ENCODE measurements at regions not wholly inside any gene's neighbourhood (a gene's known extent, or its start where the extent isn't known, plus 50 kb on each side); places are given as distances from the start of the nearest gene placed in this dataset.

GRCh38 chr1:63087966-63088365 lies 234.4 kb upstream of the FOXD3 start:
- H3K36me3 ChIP-seq (ENCODE audit: insufficient read depth, low read length, poor library complexity, severe bottlenecking): no peaks in the 10 kb centered on the region
- peaks cover 8% of the 10 kb centered on the region for H3K4me1 ChIP-seq (ENCODE audit: insufficient read depth, low read length, poor library complexity, severe bottlenecking)
- no peaks in the 10 kb centered on the region for H3K9me3 ChIP-seq (ENCODE audit: low read depth, low read length, poor library complexity, severe bottlenecking)
- ChIA-PET POLR2A (ENCODE audit: low non-redundant PET) (no interaction called here), CTCF (no interaction called here)
- no peak for TF ChIP-seq CTCF (conservative IDR thresholded peaks at IDR 0.05; ENCODE audit: low read depth, low read length)
- TF ChIP-seq EZH2 (IDR thresholded peaks at IDR 0.05; ENCODE audit: borderline replicate concordance, low read depth, low read length, poor library complexity, severe bottlenecking): no peak
- H3K27me3 ChIP-seq (replicated peaks; ENCODE audit: insufficient read depth, low read depth, low read length, poor library complexity): no peaks in the 10 kb centered on the region
- no peak overlapping the region for H3K4me3 ChIP-seq (ENCODE audit: low read depth, low read length, poor library complexity, severe bottlenecking)
- no peak for DNase-seq (ENCODE audit: low spot score)
- intact Hi-C loops (cut with micrococcal nuclease; ENCODE audit: unreplicated experiment): no loop called here
- BruUV-seq (replicated peaks): no TSS peak
- H3K27ac ChIP-seq (ENCODE audit: low read depth, low read length, poor library complexity, severe bottlenecking): no peak overlapping the region

- POLR2A ChIA-PET (ENCODE audit: low non-redundant PET): no interaction called here
These were observed 223.2 kb upstream of the FOXD3 start for GRCh38 chr1:63099188-63099587.

GRCh38 chr1:63101336-63101735 lies 221.0 kb upstream of the FOXD3 start:
- POLR2A ChIA-PET (ENCODE audit: low non-redundant PET): no interaction called here
- Histone ChIP-seq H3K4me3 (ENCODE audit: low read depth, low read length, poor library complexity, severe bottlenecking) (no peak overlapping the region), H3K27ac (ENCODE audit: low read depth, low read length, poor library complexity, severe bottlenecking) (no peak overlapping the region), H3K9me3 (ENCODE audit: low read depth, low read length, poor library complexity, severe bottlenecking) (no peaks in the 10 kb centered on the region), H3K27me3 (replicated peaks; ENCODE audit: insufficient read depth, low read depth, low read length, poor library complexity) (no peaks in the 10 kb centered on the region), H3K36me3 (ENCODE audit: insufficient read depth, low read length, poor library complexity, severe bottlenecking) (no peaks in the 10 kb centered on the region), H3K4me1 (ENCODE audit: insufficient read depth, low read length, poor library complexity, severe bottlenecking) (peaks cover 13% of the 10 kb centered on the region)
- no TSS peak for BruUV-seq (replicated peaks)
- intact Hi-C loops (cut with micrococcal nuclease; ENCODE audit: unreplicated experiment): no loop called here
- CTCF ChIA-PET: no interaction called here
- TF ChIP-seq EZH2 (IDR thresholded peaks at IDR 0.05; ENCODE audit: borderline replicate concordance, low read depth, low read length, poor library complexity, severe bottlenecking): no peak
- TF ChIP-seq CTCF (conservative IDR thresholded peaks at IDR 0.05; ENCODE audit: low read depth, low read length): no peak
- DNase-seq (ENCODE audit: low spot score): no peak

More at GRCh38 chr1:63099188-63099587, 223.2 kb upstream of the FOXD3 start:
- intact Hi-C loops (cut with micrococcal nuclease; ENCODE audit: unreplicated experiment): no loop called here
- no peaks in the 10 kb centered on the region for H3K4me1 ChIP-seq (ENCODE audit: insufficient read depth, low read length, poor library complexity, severe bottlenecking)
- no TSS peak for BruUV-seq (replicated peaks)
- H3K4me3 ChIP-seq (ENCODE audit: low read depth, low read length, poor library complexity, severe bottlenecking): no peak overlapping the region
- CTCF ChIA-PET: no interaction called here
- H3K36me3 ChIP-seq (ENCODE audit: insufficient read depth, low read length, poor library complexity, severe bottlenecking): no peaks in the 10 kb centered on the region
- TF ChIP-seq EZH2 (IDR thresholded peaks at IDR 0.05; ENCODE audit: borderline replicate concordance, low read depth, low read length, poor library complexity, severe bottlenecking): no peak
- no peaks in the 10 kb centered on the region for H3K9me3 ChIP-seq (ENCODE audit: low read depth, low read length, poor library complexity, severe bottlenecking)
- H3K27ac ChIP-seq (ENCODE audit: low read depth, low read length, poor library complexity, severe bottlenecking): no peak overlapping the region
- no peaks in the 10 kb centered on the region for H3K27me3 ChIP-seq (replicated peaks; ENCODE audit: insufficient read depth, low read depth, low read length, poor library complexity)
- no peak for DNase-seq (ENCODE audit: low spot score)

GRCh38 chr1:63103682-63104081 lies 218.7 kb upstream of the FOXD3 start:
- intact Hi-C loops (cut with micrococcal nuclease; ENCODE audit: unreplicated experiment): no loop called here
- Histone ChIP-seq H3K36me3 (ENCODE audit: insufficient read depth, low read length, poor library complexity, severe bottlenecking) (no peaks in the 10 kb centered on the region), H3K27ac (ENCODE audit: low read depth, low read length, poor library complexity, severe bottlenecking) (no peak overlapping the region), H3K9me3 (ENCODE audit: low read depth, low read length, poor library complexity, severe bottlenecking) (no peaks in the 10 kb centered on the region), H3K4me3 (ENCODE audit: low read depth, low read length, poor library complexity, severe bottlenecking) (no peak overlapping the region), H3K4me1 (ENCODE audit: insufficient read depth, low read length, poor library complexity, severe bottlenecking) (peaks cover 30% of the 10 kb centered on the region), H3K27me3 (replicated peaks; ENCODE audit: insufficient read depth, low read depth, low read length, poor library complexity) (no peaks in the 10 kb centered on the region)
- POLR2A ChIA-PET (ENCODE audit: low non-redundant PET): no interaction called here
- BruUV-seq (replicated peaks): no TSS peak
- TF ChIP-seq CTCF (conservative IDR thresholded peaks at IDR 0.05; ENCODE audit: low read depth, low read length): no peak
- TF ChIP-seq EZH2 (IDR thresholded peaks at IDR 0.05; ENCODE audit: borderline replicate concordance, low read depth, low read length, poor library complexity, severe bottlenecking): no peak
- CTCF ChIA-PET: no interaction called here
- no peak for DNase-seq (ENCODE audit: low spot score)

All from A673 (cell line).